Gastrocnemius medialis (tissue), 4 donors: ENCODE measurements at regions not wholly inside any gene's neighbourhood (a gene's known extent, or its start where the extent isn't known, plus 50 kb on each side); places are given as distances from the start of the nearest gene placed in this dataset.

Source experiments
- ATAC-seq, 2 donors: fragments of 150-250 bp; one replicate each; pipeline ENCODE4 v1.9.1; 2016
- DNase-seq, 2 donors: peaks; one replicate each; pipeline ENCODE4 v3.0.0-alpha.2; 2019
- H3K27ac ChIP-seq, 4 donors: fragments of 200-600 bp; sonication (generic); 1 replicate in 1 of 4; 2 replicates in 3 of 4; pipeline ENCODE4 v1.5.1; 2016 to 2018; ENCODE audit warnings: mild to moderate bottlenecking in 2 of 4, moderate library complexity in 1 of 4
- H3K27me3 ChIP-seq, 3 donors: fragments of 200-600 bp; sonication (generic) in 2 of 3; 1 replicate in 1 of 3; 2 replicates in 2 of 3; pipeline versions ENCODE4 v1.5.1 to v1.6.0; 2016 to 2019; ENCODE audit warnings: mild to moderate bottlenecking in 1 of 3, moderate library complexity in 1 of 3
- H3K36me3 ChIP-seq, 2 donors: fragments of 200-600 bp; sonication (generic) in 1 of 2; one replicate each; pipeline ENCODE4 v1.5.1; 2017 to 2018
- H3K4me1 ChIP-seq, 2 donors: fragments of 200-600 bp; sonication (generic) in 1 of 2; one replicate each; pipeline ENCODE4 v1.5.1; 2016 to 2017; ENCODE audit warnings: mild to moderate bottlenecking in 2 of 2
- H3K4me3 ChIP-seq, 4 donors: fragments of 200-600 bp; sonication (generic) in 3 of 4; 1 replicate in 1 of 4; 2 replicates in 3 of 4; pipeline ENCODE4 v1.5.1; 2016 to 2019; ENCODE audit warnings: mild to moderate bottlenecking in 2 of 4
- H3K9me3 ChIP-seq, 3 donors: fragments of 200-600 bp; sonication (generic) in 2 of 3; 1 replicate in 1 of 3; 2 replicates in 2 of 3; pipeline ENCODE4 v1.5.1; 2016 to 2019
- POLR2A ChIP-seq, 2 donors: fragments of 450-650 bp; IDR thresholded peaks; one replicate each; pipeline ENCODE4 v1.6.1; 2017; ENCODE audit warnings: antibody characterized with exemption in 2 of 2, mild to moderate bottlenecking in 2 of 2, moderate library complexity in 2 of 2
- in situ Hi-C, 4 donors: fragments of 200-750 bp; cut with MboI; loops; one replicate each; pipeline versions ENCODE4 v1.15.0 to v1.8.0; 2017; ENCODE audit warnings: low sequenced_read_pairs in 4 of 4
- intact Hi-C: fragments of 100-400 bp; cut with DNase I; formaldehyde crosslinking; loops from one replicate; pipeline ENCODE4 v1.15.1; 2023; ENCODE audit warnings: low total_unique reads
- TF ChIP-seq, protein P1 (sequence below), 5 experiments: fragments of 450-650 bp in 3 of 5; fragments of 200-600 bp in 2 of 5; sonication (generic) in 2 of 5; IDR thresholded peaks in 4 of 5; conservative IDR thresholded peaks in 1 of 5; 1 replicate in 4 of 5; 2 replicates in 1 of 5; pipeline ENCODE4 v1.5.1; 2016 to 2019; ENCODE audit warnings: antibody characterized with exemption in 5 of 5, mild to moderate bottlenecking in 3 of 5, moderate library complexity in 3 of 5

DNA sequence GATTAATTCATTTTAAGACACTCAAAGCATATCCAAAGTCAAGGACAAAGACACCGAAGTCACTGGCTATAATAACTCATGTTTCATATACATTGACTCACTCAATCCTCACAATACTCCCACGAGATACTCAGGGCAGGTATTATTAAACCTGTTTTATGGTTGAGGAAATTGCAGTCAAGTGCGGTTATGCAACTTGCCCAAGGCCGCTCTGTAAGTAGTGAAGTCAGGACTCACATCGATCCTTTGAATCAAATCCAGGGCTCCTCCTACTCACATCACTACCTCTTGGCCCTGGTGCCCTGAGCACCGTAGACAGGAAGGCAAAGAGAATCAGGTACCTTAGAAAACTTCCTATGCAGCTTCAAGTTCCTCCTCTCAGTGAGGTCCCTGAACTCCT, 87.8 kb upstream of the APC start:
- Histone ChIP-seq H3K36me3 (no peaks in the 10 kb centered on the region), H3K4me3 (no peak overlapping the region), H3K27me3 (no peaks in the 10 kb centered on the region), H3K4me1 (peaks cover 0 to 5% of the 10 kb centered on the region in 2 donors), H3K9me3 (no peaks in the 10 kb centered on the region), H3K27ac (no peak overlapping the region)
- ATAC-seq (no peak), DNase-seq (no peak)
- TF ChIP-seq, protein P1, sequence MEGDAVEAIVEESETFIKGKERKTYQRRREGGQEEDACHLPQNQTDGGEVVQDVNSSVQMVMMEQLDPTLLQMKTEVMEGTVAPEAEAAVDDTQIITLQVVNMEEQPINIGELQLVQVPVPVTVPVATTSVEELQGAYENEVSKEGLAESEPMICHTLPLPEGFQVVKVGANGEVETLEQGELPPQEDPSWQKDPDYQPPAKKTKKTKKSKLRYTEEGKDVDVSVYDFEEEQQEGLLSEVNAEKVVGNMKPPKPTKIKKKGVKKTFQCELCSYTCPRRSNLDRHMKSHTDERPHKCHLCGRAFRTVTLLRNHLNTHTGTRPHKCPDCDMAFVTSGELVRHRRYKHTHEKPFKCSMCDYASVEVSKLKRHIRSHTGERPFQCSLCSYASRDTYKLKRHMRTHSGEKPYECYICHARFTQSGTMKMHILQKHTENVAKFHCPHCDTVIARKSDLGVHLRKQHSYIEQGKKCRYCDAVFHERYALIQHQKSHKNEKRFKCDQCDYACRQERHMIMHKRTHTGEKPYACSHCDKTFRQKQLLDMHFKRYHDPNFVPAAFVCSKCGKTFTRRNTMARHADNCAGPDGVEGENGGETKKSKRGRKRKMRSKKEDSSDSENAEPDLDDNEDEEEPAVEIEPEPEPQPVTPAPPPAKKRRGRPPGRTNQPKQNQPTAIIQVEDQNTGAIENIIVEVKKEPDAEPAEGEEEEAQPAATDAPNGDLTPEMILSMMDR (IDR thresholded peaks at IDR 0.05 in 4 of 5, conservative IDR thresholded peaks at IDR 0.05 in 1 of 5): no peak
- TF ChIP-seq POLR2A (IDR thresholded peaks at IDR 0.05): no peak
- in situ Hi-C loops: no loop called here
- intact Hi-C loops: no loop called here

DNA sequence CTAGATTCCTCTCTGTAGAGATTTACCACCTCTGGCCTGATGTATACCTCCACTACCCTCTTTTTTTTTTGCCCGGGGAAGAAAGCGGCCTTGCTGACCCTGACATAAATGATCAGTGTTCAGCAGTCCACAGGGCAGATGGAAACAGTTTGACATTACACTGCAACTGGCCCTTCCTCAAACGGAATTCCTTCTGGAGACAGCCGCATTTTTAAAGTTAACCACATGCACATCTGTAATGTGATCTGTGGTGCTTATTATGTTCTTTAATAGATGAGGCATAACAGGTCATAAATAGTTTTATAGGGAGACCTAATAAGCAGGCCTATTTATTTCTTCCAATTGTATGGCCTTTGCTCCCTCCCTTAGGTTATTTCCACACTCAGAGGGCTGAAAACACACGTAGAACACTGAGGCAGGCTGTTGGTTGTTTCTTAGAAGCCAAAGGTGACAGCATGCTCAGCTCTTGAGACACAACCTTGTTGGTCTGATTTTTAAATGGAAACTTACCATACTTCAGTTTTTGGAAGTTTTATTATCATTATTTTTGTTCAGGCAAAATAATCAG, 84.0 kb upstream of the APC start:
- no peak for ATAC-seq
- H3K27me3 ChIP-seq: no peaks in the 10 kb centered on the region
- in situ Hi-C loops: no loop called here

DNA sequence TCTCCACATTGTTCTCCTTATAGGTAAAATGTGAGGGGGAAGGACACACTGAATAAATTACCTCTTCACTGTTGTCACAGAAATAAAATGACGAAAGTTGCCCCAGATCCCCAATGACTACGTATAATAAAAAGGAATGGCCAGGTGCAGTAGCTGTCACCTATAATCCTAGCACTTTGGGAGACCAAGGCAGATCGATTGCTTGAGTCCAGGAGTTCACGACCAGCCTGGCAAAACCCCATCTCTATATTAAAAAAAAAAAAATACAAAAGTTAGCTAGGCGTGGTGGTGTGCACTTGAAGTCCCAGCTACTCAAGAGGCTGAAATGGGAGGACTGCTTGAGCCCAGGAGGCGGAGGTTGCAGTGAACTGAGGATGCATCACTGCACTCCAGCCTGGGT, 82.2 kb upstream of the APC start:
- no peak for DNase-seq
- ATAC-seq: no peak
- no peaks in the 10 kb centered on the region for H3K36me3 ChIP-seq

More for the DNA sequence above, 84.0 kb upstream of the APC start:
- no peaks in the 10 kb centered on the region for H3K9me3 ChIP-seq
- no peaks in the 10 kb centered on the region for H3K36me3 ChIP-seq
- DNase-seq: no peak
- peaks cover 0 to 5% of the 10 kb centered on the region in 2 donors for H3K4me1 ChIP-seq
- no peak overlapping the region for H3K4me3 ChIP-seq
- no peak for TF ChIP-seq POLR2A (IDR thresholded peaks at IDR 0.05)
- TF ChIP-seq, protein P1 (IDR thresholded peaks at IDR 0.05 in 4 of 5, conservative IDR thresholded peaks at IDR 0.05 in 1 of 5): no peak
- no peak overlapping the region for H3K27ac ChIP-seq
- intact Hi-C loops: no loop called here

DNA sequence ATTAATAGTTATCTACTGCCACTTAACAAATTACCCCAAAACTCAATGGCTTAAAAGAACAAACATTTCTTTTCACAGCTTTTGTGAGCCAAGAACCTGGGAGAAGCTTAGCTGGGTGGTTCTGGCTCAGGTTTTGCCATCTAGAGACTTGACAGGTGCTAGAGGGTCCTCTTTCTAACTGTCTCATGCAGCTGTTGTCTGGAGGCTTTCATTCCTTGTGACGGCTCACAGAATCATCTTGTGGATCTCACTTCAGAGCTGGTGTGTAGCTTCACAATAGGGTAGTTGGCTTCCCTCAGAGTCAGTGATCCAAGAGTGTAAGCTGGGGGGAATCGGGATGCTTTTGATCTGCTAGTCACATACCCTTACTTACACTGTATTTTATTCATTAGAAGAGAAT, 81.2 kb upstream of the APC start:
- Histone ChIP-seq H3K4me3 (no peak overlapping the region), H3K4me1 (peaks cover 0 to 5% of the 10 kb centered on the region in 2 donors), H3K9me3 (no peaks in the 10 kb centered on the region), H3K36me3 (no peaks in the 10 kb centered on the region), H3K27me3 (no peaks in the 10 kb centered on the region), H3K27ac (no peak overlapping the region)
- no peak for TF ChIP-seq POLR2A (IDR thresholded peaks at IDR 0.05)
- TF ChIP-seq, protein P1 (IDR thresholded peaks at IDR 0.05 in 4 of 5, conservative IDR thresholded peaks at IDR 0.05 in 1 of 5): no peak
- DNase-seq: no peak
- ATAC-seq: no peak
- intact Hi-C loops (no loop called here), in situ Hi-C loops (no loop called here)

More for the DNA sequence above, 82.2 kb upstream of the APC start:
- intact Hi-C loops (no loop called here), in situ Hi-C loops (no loop called here)
- H3K27me3 ChIP-seq: no peaks in the 10 kb centered on the region
- H3K4me3 ChIP-seq: no peak overlapping the region
- no peak for TF ChIP-seq POLR2A (IDR thresholded peaks at IDR 0.05)
- TF ChIP-seq, protein P1 (IDR thresholded peaks at IDR 0.05 in 4 of 5, conservative IDR thresholded peaks at IDR 0.05 in 1 of 5): no peak
- no peaks in the 10 kb centered on the region for H3K9me3 ChIP-seq
- H3K4me1 ChIP-seq: peaks cover 0 to 5% of the 10 kb centered on the region in 2 donors
- H3K27ac ChIP-seq: no peak overlapping the region

DNA sequence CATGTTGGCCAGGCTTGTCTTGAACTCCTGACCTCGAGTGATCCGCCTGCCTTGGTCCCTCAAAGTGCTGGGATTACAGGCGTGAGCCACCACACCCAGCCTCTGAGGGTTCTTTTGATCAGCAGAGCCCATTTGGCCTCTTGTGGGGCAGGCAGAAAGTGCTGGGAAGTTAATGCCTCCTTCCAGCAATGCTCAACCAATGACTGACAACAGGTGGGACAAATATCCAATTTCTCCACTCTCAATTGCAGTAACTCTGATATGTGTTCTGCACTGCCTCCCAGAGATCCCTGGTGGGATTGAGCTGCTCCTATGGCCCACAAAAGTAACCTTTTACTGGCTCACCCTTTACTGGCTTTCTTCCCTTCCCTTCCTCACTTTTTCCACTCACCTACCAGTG, 79.9 kb upstream of the APC start:
- Histone ChIP-seq H3K36me3 (no peaks in the 10 kb centered on the region), H3K27me3 (no peaks in the 10 kb centered on the region), H3K9me3 (no peaks in the 10 kb centered on the region), H3K4me3 (no peak overlapping the region), H3K27ac (no peak overlapping the region), H3K4me1 (peaks cover 0 to 5% of the 10 kb centered on the region in 2 donors)
- in situ Hi-C loops: no loop called here
- DNase-seq (no peak), ATAC-seq (no peak)
- TF ChIP-seq POLR2A (IDR thresholded peaks at IDR 0.05): no peak
- TF ChIP-seq, protein P1 (IDR thresholded peaks at IDR 0.05 in 4 of 5, conservative IDR thresholded peaks at IDR 0.05 in 1 of 5): no peak
- intact Hi-C loops: no loop called here
